Activated naive CD8-positive, alpha-beta T cell (primary cell): ENCODE measurements at regions not wholly inside any gene's neighbourhood (a gene's known extent, or its start where the extent isn't known, plus 50 kb on each side); places are given as distances from the start of the nearest gene placed in this dataset.

Experiments used
- H3K27ac Mint-ChIP-seq: one replicate; pipeline ENCODE4 v1.8.0; 2021; ENCODE audit warnings: mixed read lengths
- H3K27me3 Mint-ChIP-seq: one replicate; pipeline ENCODE4 v1.8.0; 2021; ENCODE audit warnings: mixed read lengths
- H3K36me3 Mint-ChIP-seq: one replicate; pipeline ENCODE4 v1.8.0; 2021; ENCODE audit warnings: mixed read lengths
- H3K4me1 Mint-ChIP-seq: one replicate; pipeline ENCODE4 v1.8.0; 2021; ENCODE audit warnings: low read depth, mixed read lengths
- H3K4me3 Mint-ChIP-seq: one replicate; pipeline ENCODE4 v1.8.0; 2021; ENCODE audit warnings: mild to moderate bottlenecking, mixed read lengths
- H3K9me3 Mint-ChIP-seq: one replicate; pipeline ENCODE4 v1.8.0; 2021; ENCODE audit warnings: low read depth, mixed read lengths

DNA sequence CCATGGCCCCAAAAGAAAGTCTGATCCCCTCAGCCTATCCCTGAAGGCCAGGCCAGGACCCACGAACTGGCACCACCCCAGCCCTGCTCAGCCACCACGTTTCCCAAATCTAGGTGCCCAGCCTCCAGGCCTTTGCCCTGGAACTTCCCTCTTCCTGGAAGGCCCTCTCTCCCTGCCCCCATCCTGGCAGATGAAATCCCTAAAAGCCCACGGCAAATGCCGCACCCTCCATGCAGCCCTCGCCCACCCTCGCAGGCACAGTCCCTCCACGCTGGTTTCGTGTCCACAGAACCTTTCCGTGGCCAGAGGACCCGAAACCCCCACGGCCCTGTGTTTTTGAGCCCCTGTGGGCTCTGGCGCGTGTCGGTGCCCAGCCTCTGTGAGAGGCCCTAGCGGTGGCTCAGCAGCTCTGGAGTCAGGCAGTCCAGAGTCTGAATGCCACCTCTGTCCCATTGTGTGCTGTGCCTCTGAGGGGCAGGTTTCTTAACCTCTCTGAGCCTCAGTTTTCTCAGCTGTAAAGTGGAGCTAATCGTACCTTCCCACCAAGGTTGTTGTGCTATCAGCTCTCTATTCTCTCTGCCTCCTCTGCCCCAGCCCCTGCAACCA is 138.5 kb upstream of the IQSEC1 start:
- no peaks in the 10 kb centered on the region for H3K9me3 Mint-ChIP-seq
- no peaks in the 10 kb centered on the region for H3K4me1 Mint-ChIP-seq
- no peak overlapping the region for H3K27ac Mint-ChIP-seq
- H3K27me3 Mint-ChIP-seq, result peaks cover 10% of the 10 kb centered on the region
- no peak overlapping the region for H3K4me3 Mint-ChIP-seq
- H3K36me3 Mint-ChIP-seq, result no peaks in the 10 kb centered on the region

DNA sequence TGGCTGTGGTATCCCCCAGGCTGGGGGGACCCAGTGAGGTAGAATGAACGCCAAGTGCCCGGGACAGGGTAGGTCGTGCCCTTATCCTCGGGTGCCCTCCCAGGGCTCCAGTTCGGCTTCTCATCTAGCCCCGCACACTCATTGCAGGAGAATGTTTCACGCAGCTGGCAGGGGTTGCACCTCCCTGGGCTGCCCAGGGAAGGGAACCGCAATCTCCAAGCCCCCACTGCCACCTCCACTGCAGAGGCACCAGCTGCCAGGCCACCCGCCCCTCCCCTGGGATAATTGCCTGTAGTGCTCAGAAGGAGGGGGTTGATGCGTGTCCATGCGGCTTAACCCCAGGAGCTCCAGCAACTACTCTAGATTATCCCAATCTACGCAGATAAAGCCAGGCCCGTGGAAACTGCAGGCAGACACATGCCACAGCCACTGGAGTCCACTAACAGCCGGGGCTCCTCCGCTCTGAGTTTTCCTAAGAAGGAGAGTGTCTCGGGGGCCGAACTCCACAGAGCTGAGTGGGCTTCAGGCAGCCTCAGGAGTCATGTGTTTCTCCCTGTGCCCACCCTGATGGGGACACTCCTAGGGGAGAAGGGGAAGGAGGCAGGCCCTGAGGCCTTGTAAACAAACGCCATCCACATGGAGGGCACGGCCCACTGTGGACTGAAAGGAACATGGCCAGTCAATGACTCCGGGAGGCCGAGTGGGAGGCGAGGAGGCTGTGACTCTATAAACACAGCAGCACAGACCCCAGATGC is 137.2 kb upstream of the IQSEC1 start:
- no peak overlapping the region for H3K27ac Mint-ChIP-seq
- H3K9me3 Mint-ChIP-seq, result no peaks in the 10 kb centered on the region
- H3K36me3 Mint-ChIP-seq, result no peaks in the 10 kb centered on the region
- H3K4me3 Mint-ChIP-seq, result no peak overlapping the region
- H3K4me1 Mint-ChIP-seq, result peaks cover 1% of the 10 kb centered on the region
- peaks cover 19% of the 10 kb centered on the region for H3K27me3 Mint-ChIP-seq

DNA sequence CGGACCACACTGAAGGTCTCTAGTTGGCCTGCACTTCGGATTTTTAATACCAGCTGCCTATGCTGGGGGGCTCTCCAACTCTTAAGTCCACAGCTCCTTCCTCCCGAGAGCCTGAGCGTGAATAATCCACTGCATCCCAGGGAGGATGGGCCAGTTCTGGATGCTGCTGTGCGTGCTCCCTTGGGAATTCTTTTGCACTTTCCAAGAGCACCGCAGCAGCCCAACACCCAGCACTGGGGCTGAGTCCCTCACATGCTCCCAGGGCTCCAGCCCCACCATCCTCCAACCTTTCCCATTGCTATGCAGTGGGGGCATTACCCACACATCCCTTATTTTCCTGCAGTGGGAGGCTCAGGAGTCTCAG is 136.4 kb upstream of the IQSEC1 start:
- no peak overlapping the region for H3K4me3 Mint-ChIP-seq
- H3K9me3 Mint-ChIP-seq, result no peaks in the 10 kb centered on the region
- no peak overlapping the region for H3K27ac Mint-ChIP-seq
- H3K36me3 Mint-ChIP-seq, result no peaks in the 10 kb centered on the region
- H3K27me3 Mint-ChIP-seq, result peaks cover 23% of the 10 kb centered on the region
- peaks cover 4% of the 10 kb centered on the region for H3K4me1 Mint-ChIP-seq

DNA sequence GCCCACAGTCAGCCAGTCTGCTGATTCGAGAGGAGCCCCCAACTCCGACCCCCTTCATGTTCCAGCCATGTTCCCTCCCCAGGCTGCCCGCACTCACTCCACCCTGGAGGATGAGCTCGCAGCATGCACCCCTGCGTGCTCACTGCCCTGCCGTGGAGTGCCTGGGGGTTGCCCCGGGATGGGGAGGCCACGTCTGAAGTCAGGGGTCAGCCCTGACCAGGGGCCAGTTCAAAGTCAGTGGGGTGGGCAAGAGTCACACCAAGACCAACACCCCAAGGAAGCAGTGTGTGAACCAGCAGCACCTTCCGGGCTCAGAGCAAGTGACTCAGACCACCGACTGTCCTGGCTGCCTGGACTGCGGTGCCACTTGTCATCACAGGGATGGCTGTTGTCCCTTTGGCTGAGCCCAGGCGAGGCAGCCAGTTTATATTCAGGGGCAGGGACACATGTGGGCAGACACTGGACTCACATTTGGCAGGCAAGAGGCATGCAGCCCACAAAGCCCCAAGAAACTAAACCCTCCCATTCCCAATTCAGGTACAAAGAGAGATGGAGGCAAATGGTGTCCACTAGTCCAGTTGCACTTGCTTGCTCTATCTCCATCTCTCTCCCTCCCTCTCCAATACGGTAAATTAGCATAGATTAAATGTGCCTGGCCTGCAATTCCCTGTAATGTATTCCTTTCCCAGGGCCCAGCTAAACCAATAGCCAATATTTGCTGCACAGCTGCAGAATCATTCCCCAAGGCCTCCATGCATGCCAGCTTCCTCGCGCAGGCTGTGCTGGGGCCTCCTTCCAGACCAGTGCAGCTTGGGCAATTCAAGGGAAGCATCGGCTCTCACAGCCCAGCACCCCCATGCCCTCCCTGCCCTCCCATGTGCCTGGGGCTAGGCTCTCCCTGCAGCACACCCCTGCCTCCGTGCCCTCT is 135.7 kb upstream of the IQSEC1 start:
- Mint-ChIP-seq H3K27me3 (peaks cover 23% of the 10 kb centered on the region), H3K36me3 (no peaks in the 10 kb centered on the region), H3K27ac (no peak overlapping the region), H3K4me3 (no peak overlapping the region), H3K9me3 (no peaks in the 10 kb centered on the region), H3K4me1 (peaks cover 5% of the 10 kb centered on the region)

DNA sequence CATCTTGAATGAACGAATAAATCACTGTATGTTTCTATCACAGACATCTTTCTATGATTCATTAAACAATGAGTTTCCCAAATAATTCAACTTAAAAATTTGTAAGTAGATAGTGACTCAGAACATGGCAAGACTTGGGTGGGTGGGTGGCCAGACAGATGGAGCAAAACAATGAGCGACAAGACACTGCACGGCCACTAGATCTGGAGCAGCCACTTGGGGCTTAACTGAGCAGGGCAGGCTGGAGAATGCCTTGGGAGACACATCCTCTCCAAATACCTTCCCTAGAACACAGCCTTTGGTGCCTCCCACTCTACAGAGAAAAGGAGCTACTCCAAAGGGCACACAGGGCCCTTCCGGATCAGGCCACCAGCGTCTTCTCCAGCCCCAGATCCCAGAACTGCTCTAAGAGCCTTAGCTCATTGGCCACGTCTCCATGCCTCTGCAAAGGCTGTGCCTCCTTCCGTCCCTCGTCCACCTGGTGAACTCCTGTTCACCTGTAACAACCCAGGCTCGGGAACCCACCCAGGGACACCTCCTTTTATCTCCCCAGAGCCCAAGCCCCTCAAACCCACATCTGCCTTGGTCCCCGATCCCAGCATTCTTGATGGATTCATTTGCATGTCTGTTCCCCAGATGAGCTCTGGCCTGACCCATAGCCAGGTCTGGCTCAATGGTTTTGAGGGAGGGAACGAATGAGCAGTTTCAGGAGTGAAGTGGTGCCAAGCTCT is 134.9 kb upstream of the IQSEC1 start:
- Mint-ChIP-seq H3K36me3 (no peaks in the 10 kb centered on the region), H3K4me1 (peaks cover 5% of the 10 kb centered on the region), H3K27me3 (peaks cover 25% of the 10 kb centered on the region), H3K4me3 (no peak overlapping the region), H3K27ac (no peak overlapping the region), H3K9me3 (no peaks in the 10 kb centered on the region)

DNA sequence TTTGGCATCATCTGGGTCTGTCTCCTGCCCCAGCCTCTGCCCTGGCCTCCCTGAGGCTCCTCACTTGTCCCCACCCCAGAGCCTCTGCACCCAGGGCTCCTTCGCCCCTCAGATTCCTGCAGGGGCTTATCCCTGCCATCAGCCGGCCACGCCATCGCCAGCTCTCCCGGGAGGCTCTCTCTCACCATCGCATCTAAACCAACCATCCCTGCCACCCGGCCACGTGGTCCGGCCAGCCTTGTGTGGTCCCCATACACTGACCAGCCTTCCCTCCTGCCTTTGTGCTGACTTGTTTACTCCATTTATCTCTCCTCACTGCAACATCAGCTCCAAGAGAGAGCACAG is 134.3 kb upstream of the IQSEC1 start:
- Mint-ChIP-seq H3K9me3 (no peaks in the 10 kb centered on the region), H3K27ac (no peak overlapping the region), H3K27me3 (peaks cover 27% of the 10 kb centered on the region), H3K4me1 (peaks cover 5% of the 10 kb centered on the region), H3K4me3 (no peak overlapping the region), H3K36me3 (no peaks in the 10 kb centered on the region)

DNA sequence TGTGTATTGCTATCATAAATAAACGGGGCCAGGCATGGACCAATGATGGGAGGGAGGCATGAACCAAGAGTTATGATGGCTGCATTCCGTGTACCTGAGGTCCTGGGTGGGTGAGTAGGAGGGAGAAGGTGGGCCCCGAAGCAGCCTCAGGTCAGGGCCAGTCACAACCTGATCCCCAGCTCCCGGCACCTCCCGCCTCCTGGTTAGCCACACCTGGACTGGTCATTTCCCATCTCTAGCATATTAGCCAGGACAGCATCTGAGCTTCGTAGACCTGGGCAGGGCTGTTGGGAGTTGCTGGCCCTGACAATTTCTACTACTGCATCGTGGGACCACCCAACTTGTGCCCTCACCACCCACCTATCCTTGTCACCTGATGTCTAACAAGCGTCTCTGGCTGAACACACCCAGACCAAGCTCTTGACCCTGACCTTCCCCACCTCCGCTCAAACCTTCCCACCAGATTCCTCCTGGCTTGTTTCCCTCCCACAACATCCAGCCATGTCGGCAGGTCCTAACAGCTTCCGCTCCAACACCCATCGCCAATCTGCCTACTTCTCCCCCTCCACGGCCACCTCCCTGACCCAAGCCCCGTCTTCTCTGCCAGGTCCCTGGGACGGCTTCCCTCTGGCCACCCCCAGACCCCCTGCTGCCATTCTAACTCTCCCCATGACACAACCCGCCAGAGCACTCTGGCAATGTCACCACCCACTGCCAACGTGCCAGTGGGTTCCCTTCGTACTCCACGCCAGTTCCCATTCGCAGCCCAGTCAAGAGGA is 133.8 kb upstream of the IQSEC1 start:
- H3K27ac Mint-ChIP-seq, result no peak overlapping the region
- H3K27me3 Mint-ChIP-seq, result peaks cover 29% of the 10 kb centered on the region
- H3K36me3 Mint-ChIP-seq, result no peaks in the 10 kb centered on the region
- peaks cover 5% of the 10 kb centered on the region for H3K4me1 Mint-ChIP-seq
- no peaks in the 10 kb centered on the region for H3K9me3 Mint-ChIP-seq
- H3K4me3 Mint-ChIP-seq, result no peak overlapping the region

DNA sequence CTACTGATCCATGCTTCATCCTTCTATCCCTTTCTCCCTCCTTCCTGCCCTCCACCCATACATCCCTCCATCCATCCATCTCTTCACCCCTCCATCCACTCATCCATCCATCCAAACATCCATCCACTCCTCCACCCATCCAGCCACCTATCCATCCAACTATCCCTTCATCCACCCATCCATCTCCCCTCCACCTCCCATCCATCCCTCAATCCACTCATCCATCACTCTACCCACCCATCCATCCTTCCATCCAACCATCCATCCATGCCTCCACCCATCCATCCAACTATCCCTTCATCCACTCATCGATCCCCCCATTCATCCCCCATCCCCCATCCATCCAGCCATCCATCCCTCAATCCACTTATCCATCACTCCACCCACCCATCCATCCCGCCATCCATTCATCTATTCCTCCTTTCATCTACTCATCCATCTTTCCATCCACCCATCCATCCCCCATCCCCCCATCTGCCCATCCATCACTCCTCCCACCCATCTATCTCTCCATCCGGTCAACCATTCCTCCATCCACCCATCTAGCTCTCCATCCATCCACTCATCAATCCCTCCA is 132.4 kb upstream of the IQSEC1 start:
- no peak overlapping the region for H3K27ac Mint-ChIP-seq
- H3K36me3 Mint-ChIP-seq, result no peaks in the 10 kb centered on the region
- peaks cover 29% of the 10 kb centered on the region for H3K27me3 Mint-ChIP-seq

DNA sequence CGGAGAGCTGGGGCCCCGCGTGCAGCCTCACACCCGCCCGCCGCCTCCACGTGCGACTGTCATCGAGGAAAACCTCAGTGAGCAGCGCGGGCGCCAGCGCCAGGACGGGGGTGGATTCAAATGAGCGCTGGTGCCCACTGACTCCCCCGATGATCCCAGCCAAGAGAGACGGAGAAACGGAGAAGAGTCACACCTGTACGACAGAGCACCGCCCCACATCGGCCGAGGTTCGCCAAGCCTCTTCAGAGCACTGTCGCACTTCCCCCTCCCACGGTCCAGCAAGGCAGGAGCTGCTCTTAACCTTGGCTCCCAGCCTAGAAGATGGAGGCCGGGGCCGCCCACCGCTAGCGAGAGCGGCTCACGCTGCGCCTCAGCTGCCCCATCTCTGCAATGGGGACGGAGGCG is 130.9 kb upstream of the IQSEC1 start:
- Mint-ChIP-seq H3K9me3 (no peaks in the 10 kb centered on the region), H3K4me3 (no peak overlapping the region), H3K36me3 (no peaks in the 10 kb centered on the region), H3K27ac (no peak overlapping the region), H3K4me1 (peaks cover 5% of the 10 kb centered on the region), H3K27me3 (peaks cover 32% of the 10 kb centered on the region)

More for the DNA sequence above, 132.4 kb upstream of the IQSEC1 start:
- Mint-ChIP-seq H3K4me1 (peaks cover 5% of the 10 kb centered on the region), H3K4me3 (no peak overlapping the region), H3K9me3 (no peaks in the 10 kb centered on the region)

DNA sequence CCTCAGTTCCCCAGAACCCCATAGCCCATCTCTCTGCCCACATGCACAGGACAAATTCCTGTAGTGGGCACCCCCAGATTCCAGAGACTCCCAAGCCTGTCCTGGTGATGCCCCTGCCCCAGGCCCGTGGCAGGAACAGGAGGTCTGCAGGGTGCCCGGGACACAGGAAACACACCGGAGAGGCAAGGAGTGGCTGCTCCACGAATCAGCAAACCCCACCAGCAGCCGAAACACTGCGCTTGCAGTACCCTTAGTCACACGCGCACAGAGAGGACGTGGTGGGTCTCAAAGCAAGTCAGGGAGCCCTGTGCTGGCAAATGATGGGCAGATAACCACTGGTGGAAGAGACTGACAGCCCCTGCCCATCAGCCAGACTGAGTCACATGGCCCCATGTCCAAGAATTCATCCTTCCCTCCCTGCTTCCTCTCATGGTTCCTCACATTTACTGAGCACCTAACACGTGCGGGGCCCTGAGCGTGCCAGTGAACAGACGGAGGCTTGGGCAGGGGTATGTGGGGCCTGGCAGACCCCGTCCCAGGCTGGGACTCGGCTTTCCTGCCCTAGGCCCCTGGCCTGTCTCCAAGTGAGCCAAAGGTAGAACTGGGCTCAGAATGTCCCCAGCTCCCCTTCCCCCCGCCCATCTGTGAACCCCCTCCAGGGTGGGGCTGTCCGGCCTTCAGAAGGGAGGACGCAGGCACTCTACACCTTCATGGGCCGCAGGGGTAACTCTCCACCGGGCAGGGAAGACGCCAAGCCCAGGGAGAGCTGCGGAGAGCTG is 130.4 kb upstream of the IQSEC1 start:
- no peaks in the 10 kb centered on the region for H3K36me3 Mint-ChIP-seq
- H3K27ac Mint-ChIP-seq, result no peak overlapping the region
- H3K4me3 Mint-ChIP-seq, result no peak overlapping the region
- H3K9me3 Mint-ChIP-seq, result no peaks in the 10 kb centered on the region
- peaks cover 32% of the 10 kb centered on the region for H3K27me3 Mint-ChIP-seq
- H3K4me1 Mint-ChIP-seq, result peaks cover 5% of the 10 kb centered on the region

DNA sequence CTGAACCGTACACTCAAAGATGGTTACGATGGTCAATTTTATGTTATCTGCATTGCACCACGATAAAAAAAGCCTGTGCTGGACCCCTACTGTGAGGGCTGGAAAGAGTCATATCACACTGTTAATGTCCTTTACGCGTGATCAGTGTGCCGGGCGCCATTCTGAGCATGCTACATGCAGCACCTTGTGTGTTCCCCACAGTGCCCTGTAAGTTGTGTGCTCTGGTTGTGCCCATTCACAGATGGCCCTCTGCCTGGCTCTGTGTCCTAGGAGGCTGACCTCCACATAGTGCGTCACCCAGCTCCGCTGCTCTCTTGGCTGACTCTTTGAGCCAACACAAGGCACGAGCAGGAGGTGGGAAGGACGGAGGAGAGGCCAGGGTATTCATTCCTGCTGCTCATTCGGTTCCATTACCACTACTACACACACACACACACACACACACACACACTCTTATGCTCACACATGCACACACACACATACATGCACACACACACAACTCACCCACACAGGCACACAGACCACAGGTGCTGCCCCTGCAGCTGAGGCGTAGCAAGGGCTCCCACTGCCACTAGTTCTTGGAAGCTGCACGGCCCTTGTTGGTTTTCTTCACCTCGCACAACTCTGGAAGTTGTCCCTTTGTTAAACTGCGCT is 129.6 kb upstream of the IQSEC1 start:
- Mint-ChIP-seq H3K4me1 (peaks cover 5% of the 10 kb centered on the region), H3K36me3 (no peaks in the 10 kb centered on the region), H3K27me3 (peaks cover 30% of the 10 kb centered on the region)

DNA sequence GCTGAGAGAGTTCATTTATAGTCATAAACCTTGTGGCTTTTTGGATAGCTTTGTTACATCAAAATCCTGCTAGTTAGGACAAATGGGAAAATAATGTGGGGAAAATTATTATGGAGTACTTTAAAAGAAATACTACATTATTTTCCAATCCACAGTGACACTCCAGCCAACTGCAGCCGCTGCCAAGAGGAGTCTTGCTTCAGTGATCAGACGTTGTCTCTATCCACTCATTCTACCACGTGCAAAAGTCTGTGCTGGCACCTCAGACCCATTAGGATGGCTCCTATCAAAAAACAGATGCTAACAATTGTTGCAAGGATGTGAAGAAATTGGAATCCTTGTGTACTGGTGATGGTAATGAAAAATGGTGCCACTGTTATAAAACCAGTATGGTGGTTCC is 128.6 kb upstream of the IQSEC1 start:
- peaks cover 5% of the 10 kb centered on the region for H3K4me1 Mint-ChIP-seq
- no peak overlapping the region for H3K27ac Mint-ChIP-seq
- no peaks in the 10 kb centered on the region for H3K36me3 Mint-ChIP-seq
- H3K4me3 Mint-ChIP-seq, result no peak overlapping the region
- H3K27me3 Mint-ChIP-seq, result peaks cover 22% of the 10 kb centered on the region
- no peaks in the 10 kb centered on the region for H3K9me3 Mint-ChIP-seq

More for the DNA sequence above, 129.6 kb upstream of the IQSEC1 start:
- Mint-ChIP-seq H3K9me3 (no peaks in the 10 kb centered on the region), H3K4me3 (no peak overlapping the region), H3K27ac (no peak overlapping the region)

DNA sequence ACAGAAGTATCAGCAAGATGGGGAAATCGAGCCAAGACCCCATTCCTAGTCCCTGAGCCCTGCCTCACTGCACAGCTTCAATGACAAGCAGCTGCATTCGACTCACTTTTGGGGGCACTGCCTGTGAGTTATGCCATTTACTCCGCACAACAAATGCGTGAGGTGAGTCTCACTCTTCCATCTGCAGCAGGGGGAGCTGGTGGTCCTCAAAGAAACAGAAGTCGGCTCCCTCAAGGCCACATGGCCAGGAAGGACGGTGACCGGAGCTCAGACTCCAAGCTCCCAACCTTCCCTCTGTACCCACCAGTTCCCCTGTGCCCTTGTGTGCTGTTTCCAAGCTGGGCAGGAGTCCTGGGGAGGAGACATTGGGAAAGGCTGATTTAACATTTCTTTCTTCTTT is 127.7 kb upstream of the IQSEC1 start:
- peaks cover 16% of the 10 kb centered on the region for H3K27me3 Mint-ChIP-seq
- no peak overlapping the region for H3K27ac Mint-ChIP-seq
- H3K9me3 Mint-ChIP-seq, result no peaks in the 10 kb centered on the region
- no peak overlapping the region for H3K4me3 Mint-ChIP-seq
- no peaks in the 10 kb centered on the region for H3K36me3 Mint-ChIP-seq
- peaks cover 9% of the 10 kb centered on the region for H3K4me1 Mint-ChIP-seq
